Esophagus muscularis mucosa (tissue), 3 donors: ENCODE measurements at regions not wholly inside any gene's neighbourhood (a gene's known extent, or its start where the extent isn't known, plus 50 kb on each side); places are given as distances from the start of the nearest gene placed in this dataset.

Experiments used
- POLR2A ChIP-seq: fragments of 450-650 bp; IDR thresholded peaks from one replicate; pipeline ENCODE4 v1.6.1; 2017; ENCODE audit warnings: antibody characterized with exemption, moderate library complexity, mild to moderate bottlenecking, low read depth
- TF ChIP-seq, protein P1 (sequence below), 3 experiments: fragments of 200-600 bp in 2 of 3; fragments of 450-650 bp in 1 of 3; sonication (generic) in 2 of 3; IDR thresholded peaks; one replicate each; pipeline ENCODE4 v1.5.1; 2017 to 2019; ENCODE audit warnings: antibody characterized with exemption in 3 of 3, mild to moderate bottlenecking in 2 of 3, moderate library complexity in 1 of 3

- no peak for TF ChIP-seq POLR2A
- TF ChIP-seq, protein P1, sequence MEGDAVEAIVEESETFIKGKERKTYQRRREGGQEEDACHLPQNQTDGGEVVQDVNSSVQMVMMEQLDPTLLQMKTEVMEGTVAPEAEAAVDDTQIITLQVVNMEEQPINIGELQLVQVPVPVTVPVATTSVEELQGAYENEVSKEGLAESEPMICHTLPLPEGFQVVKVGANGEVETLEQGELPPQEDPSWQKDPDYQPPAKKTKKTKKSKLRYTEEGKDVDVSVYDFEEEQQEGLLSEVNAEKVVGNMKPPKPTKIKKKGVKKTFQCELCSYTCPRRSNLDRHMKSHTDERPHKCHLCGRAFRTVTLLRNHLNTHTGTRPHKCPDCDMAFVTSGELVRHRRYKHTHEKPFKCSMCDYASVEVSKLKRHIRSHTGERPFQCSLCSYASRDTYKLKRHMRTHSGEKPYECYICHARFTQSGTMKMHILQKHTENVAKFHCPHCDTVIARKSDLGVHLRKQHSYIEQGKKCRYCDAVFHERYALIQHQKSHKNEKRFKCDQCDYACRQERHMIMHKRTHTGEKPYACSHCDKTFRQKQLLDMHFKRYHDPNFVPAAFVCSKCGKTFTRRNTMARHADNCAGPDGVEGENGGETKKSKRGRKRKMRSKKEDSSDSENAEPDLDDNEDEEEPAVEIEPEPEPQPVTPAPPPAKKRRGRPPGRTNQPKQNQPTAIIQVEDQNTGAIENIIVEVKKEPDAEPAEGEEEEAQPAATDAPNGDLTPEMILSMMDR (IDR thresholded peaks at IDR 0.05): no peak
Observed at GRCh38 chr7:156511426-156511825, 129.1 kb upstream of the RNF32 start.
